GM23338 (cell line): ENCODE measurements at regions not wholly inside any gene's neighbourhood (a gene's known extent, or its start where the extent isn't known, plus 50 kb on each side); places are given as distances from the start of the nearest gene placed in this dataset.

Source experiments
- ATAC-seq: fragments of 200-7000 bp; cut with Tn5 transposase; 3 replicates; pipeline ENCODE4 v1.9.1; 2020
- DNase-seq: peaks from one replicate; pipeline ENCODE4 v3.0.0-alpha.2; 2015; ENCODE audit warnings: low spot score
- H2AFZ ChIP-seq: fragments of 200-600 bp; sonication (generic); 2 replicates; pipeline ENCODE4 v1.8.0; 2016; ENCODE audit warnings: antibody characterized with exemption, mild to moderate bottlenecking, moderate library complexity
- H3F3A ChIP-seq: fragments of 200-600 bp; sonication (generic); replicated peaks from 2 replicates; pipeline ENCODE4 v1.8.0; 2017; ENCODE audit warnings: antibody characterized with exemption, mixed run types, low read depth
- H3K27ac ChIP-seq: fragments of 200-600 bp; sonication (generic); 2 replicates; pipeline ENCODE4 v1.6.1; 2016; ENCODE audit warnings: low read depth
- H3K27me3 ChIP-seq: fragments of 200-600 bp; sonication (generic); 2 replicates; pipeline ENCODE4 v1.8.0; 2016; ENCODE audit warnings: mild to moderate bottlenecking, mixed run types, moderate library complexity; ENCODE audit not compliant: insufficient read depth
- H3K36me3 ChIP-seq: fragments of 200-600 bp; sonication (generic); 2 replicates; pipeline ENCODE4 v1.8.0; 2016; ENCODE audit warnings: mild to moderate bottlenecking; ENCODE audit not compliant: insufficient read depth
- H3K4me1 ChIP-seq: fragments of 200-600 bp; sonication (generic); 2 replicates; pipeline ENCODE4 v1.8.0; 2016; ENCODE audit warnings: mild to moderate bottlenecking, moderate library complexity; ENCODE audit not compliant: insufficient read depth
- H3K4me2 ChIP-seq: fragments of 200-600 bp; sonication (generic); 2 replicates; pipeline ENCODE4 v1.7.1; 2017; ENCODE audit warnings: mixed run types
- H3K4me3 ChIP-seq: fragments of 200-600 bp; sonication (generic); 2 replicates; pipeline ENCODE4 v1.6.1; 2016; ENCODE audit warnings: mixed run types
- H3K79me2 ChIP-seq: fragments of 200-600 bp; sonication (generic); replicated peaks from 2 replicates; pipeline ENCODE4 v1.8.0; 2017; ENCODE audit warnings: mild to moderate bottlenecking; ENCODE audit not compliant: insufficient read depth
- H3K9me2 ChIP-seq: fragments of 200-600 bp; sonication (generic); 2 replicates; pipeline ENCODE4 v1.8.0; 2017; ENCODE audit not compliant: insufficient read depth
- H4K20me1 ChIP-seq: fragments of 200-600 bp; sonication (generic); replicated peaks from 2 replicates; pipeline ENCODE4 v1.8.0; 2017; ENCODE audit warnings: mild to moderate bottlenecking; ENCODE audit not compliant: insufficient read depth
- H3K27ac Mint-ChIP-seq: 2 replicates; pipeline ENCODE4 v1.8.0; 2020; ENCODE audit warnings: inconsistent platforms, mild to moderate bottlenecking, moderate library complexity, mixed read lengths
- H3K27me3 Mint-ChIP-seq: 3 replicates; pipeline ENCODE4 v1.8.0; 2022; ENCODE audit warnings: low read depth, mild to moderate bottlenecking, moderate library complexity, mixed read lengths, inconsistent platforms; ENCODE audit not compliant: insufficient read depth, poor library complexity
- H3K36me3 Mint-ChIP-seq: 3 replicates; pipeline ENCODE4 v1.8.0; 2021; ENCODE audit warnings: low read depth, mild to moderate bottlenecking, inconsistent platforms, moderate library complexity, mixed read lengths
- H3K4me1 Mint-ChIP-seq: 3 replicates; pipeline ENCODE4 v1.8.0; 2020; ENCODE audit warnings: mild to moderate bottlenecking, inconsistent platforms, mixed read lengths
- H3K4me3 Mint-ChIP-seq: 3 replicates; pipeline ENCODE4 v1.8.0; 2021; ENCODE audit warnings: moderate library complexity, mild to moderate bottlenecking, inconsistent platforms, mixed read lengths
- H3K9me3 Mint-ChIP-seq: 3 replicates; pipeline ENCODE4 v1.8.0; 2020; ENCODE audit warnings: moderate library complexity, mild to moderate bottlenecking, inconsistent platforms, mixed read lengths
- CREB1 ChIP-seq: fragments of 250-450 bp; sonication (Bioruptor Pico); IDR thresholded peaks from 2 replicates; pipeline ENCODE4 v1.5.0; 2020; ENCODE audit warnings: low read depth, mild to moderate bottlenecking, moderate library complexity
- CTCF ChIP-seq, 2 experiments: fragments of 200-600 bp in 1 of 2; sonication (generic) in 1 of 2; conservative IDR thresholded peaks; 2 replicates each; pipeline versions ENCODE4 v1.5.1 to v1.6.1; 2016 to 2017; ENCODE audit warnings: antibody characterized with exemption in 2 of 2, low read depth in 2 of 2, mild to moderate bottlenecking in 2 of 2, moderate library complexity in 1 of 2
- EZH2 ChIP-seq: fragments of 200-600 bp; sonication (generic); IDR thresholded peaks from one replicate; pipeline ENCODE4 v1.8.0; 2017; ENCODE audit warnings: antibody characterized with exemption, mild to moderate bottlenecking, low read depth; ENCODE audit not compliant: unreplicated experiment
- EZH2phosphoT487 ChIP-seq: fragments of 200-600 bp; sonication (generic); IDR thresholded peaks from one replicate; pipeline ENCODE4 v1.8.1; 2018; ENCODE audit warnings: antibody characterized with exemption; ENCODE audit not compliant: unreplicated experiment
- JUNB ChIP-seq: IDR thresholded peaks from one replicate; pipeline ENCODE4 v1.6.1; 2016; ENCODE audit warnings: antibody characterized with exemption; ENCODE audit not compliant: unreplicated experiment
- POLR2AphosphoS5 ChIP-seq: IDR thresholded peaks from 2 replicates; pipeline ENCODE4 v1.6.1; 2016; ENCODE audit warnings: antibody characterized with exemption, low read depth
- REST ChIP-seq: IDR thresholded peaks from one replicate; pipeline ENCODE4 v1.6.1; 2018; ENCODE audit warnings: antibody characterized with exemption; ENCODE audit not compliant: unreplicated experiment
- STAT1 ChIP-seq: IDR thresholded peaks from one replicate; pipeline ENCODE4 v1.6.1; 2016; ENCODE audit warnings: antibody characterized with exemption; ENCODE audit not compliant: unreplicated experiment
- TF ChIP-seq, protein P1 (sequence below): IDR thresholded peaks from 2 replicates; pipeline ENCODE4 v1.6.1; 2016; ENCODE audit warnings: antibody characterized with exemption
- TF ChIP-seq, protein P2 (sequence below): fragments of 250-450 bp; sonication (Bioruptor Pico); IDR thresholded peaks from 2 replicates; pipeline ENCODE4 v1.5.0; 2020; ENCODE audit warnings: mild to moderate bottlenecking, moderate library complexity

GRCh38 chr4:4672402-4672801 lies 130.6 kb upstream of the STX18 start:
- no peak for DNase-seq
- peak overlapping the region; percentile 69; the same call in 1 of the 2 replicates for H3K4me2 ChIP-seq
- no peak for ATAC-seq

More at GRCh38 chr4:4672402-4672801, 130.6 kb upstream of the STX18 start:
- Histone ChIP-seq H3K4me3 (no peak overlapping the region), H3K27ac (no peak overlapping the region), H3K4me1 (peaks cover 27% of the 10 kb centered on the region), H3K9me2 (no peaks in the 10 kb centered on the region), H3F3A (peaks cover 10% of the 10 kb centered on the region; the same call in 1 of the 2 replicates), H3K79me2 (no peaks in the 10 kb centered on the region), H2AFZ (no peak overlapping the region), H3K36me3 (no peaks in the 10 kb centered on the region), H3K27me3 (0 out of 2 replicates have a peak, but pooled peaks cover 2% of the 10 kb centered on the region), H4K20me1 (no peaks in the 10 kb centered on the region; the same call in 1 of the 2 replicates)
- Mint-ChIP-seq H3K4me1 (peaks cover 46% of the 10 kb centered on the region), H3K27me3 (peaks cover 12% of the 10 kb centered on the region), H3K27ac (no peak overlapping the region), H3K36me3 (no peaks in the 10 kb centered on the region; the same call in 2 of the 3 replicates), H3K4me3 (no peak overlapping the region), H3K9me3 (no peaks in the 10 kb centered on the region; the same call in 2 of the 3 replicates)
- no peak for TF ChIP-seq EZH2
- no peak for TF ChIP-seq POLR2AphosphoS5
- TF ChIP-seq, protein P1, sequence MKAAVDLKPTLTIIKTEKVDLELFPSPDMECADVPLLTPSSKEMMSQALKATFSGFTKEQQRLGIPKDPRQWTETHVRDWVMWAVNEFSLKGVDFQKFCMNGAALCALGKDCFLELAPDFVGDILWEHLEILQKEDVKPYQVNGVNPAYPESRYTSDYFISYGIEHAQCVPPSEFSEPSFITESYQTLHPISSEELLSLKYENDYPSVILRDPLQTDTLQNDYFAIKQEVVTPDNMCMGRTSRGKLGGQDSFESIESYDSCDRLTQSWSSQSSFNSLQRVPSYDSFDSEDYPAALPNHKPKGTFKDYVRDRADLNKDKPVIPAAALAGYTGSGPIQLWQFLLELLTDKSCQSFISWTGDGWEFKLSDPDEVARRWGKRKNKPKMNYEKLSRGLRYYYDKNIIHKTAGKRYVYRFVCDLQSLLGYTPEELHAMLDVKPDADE = no peak
- TF ChIP-seq, protein P2, sequence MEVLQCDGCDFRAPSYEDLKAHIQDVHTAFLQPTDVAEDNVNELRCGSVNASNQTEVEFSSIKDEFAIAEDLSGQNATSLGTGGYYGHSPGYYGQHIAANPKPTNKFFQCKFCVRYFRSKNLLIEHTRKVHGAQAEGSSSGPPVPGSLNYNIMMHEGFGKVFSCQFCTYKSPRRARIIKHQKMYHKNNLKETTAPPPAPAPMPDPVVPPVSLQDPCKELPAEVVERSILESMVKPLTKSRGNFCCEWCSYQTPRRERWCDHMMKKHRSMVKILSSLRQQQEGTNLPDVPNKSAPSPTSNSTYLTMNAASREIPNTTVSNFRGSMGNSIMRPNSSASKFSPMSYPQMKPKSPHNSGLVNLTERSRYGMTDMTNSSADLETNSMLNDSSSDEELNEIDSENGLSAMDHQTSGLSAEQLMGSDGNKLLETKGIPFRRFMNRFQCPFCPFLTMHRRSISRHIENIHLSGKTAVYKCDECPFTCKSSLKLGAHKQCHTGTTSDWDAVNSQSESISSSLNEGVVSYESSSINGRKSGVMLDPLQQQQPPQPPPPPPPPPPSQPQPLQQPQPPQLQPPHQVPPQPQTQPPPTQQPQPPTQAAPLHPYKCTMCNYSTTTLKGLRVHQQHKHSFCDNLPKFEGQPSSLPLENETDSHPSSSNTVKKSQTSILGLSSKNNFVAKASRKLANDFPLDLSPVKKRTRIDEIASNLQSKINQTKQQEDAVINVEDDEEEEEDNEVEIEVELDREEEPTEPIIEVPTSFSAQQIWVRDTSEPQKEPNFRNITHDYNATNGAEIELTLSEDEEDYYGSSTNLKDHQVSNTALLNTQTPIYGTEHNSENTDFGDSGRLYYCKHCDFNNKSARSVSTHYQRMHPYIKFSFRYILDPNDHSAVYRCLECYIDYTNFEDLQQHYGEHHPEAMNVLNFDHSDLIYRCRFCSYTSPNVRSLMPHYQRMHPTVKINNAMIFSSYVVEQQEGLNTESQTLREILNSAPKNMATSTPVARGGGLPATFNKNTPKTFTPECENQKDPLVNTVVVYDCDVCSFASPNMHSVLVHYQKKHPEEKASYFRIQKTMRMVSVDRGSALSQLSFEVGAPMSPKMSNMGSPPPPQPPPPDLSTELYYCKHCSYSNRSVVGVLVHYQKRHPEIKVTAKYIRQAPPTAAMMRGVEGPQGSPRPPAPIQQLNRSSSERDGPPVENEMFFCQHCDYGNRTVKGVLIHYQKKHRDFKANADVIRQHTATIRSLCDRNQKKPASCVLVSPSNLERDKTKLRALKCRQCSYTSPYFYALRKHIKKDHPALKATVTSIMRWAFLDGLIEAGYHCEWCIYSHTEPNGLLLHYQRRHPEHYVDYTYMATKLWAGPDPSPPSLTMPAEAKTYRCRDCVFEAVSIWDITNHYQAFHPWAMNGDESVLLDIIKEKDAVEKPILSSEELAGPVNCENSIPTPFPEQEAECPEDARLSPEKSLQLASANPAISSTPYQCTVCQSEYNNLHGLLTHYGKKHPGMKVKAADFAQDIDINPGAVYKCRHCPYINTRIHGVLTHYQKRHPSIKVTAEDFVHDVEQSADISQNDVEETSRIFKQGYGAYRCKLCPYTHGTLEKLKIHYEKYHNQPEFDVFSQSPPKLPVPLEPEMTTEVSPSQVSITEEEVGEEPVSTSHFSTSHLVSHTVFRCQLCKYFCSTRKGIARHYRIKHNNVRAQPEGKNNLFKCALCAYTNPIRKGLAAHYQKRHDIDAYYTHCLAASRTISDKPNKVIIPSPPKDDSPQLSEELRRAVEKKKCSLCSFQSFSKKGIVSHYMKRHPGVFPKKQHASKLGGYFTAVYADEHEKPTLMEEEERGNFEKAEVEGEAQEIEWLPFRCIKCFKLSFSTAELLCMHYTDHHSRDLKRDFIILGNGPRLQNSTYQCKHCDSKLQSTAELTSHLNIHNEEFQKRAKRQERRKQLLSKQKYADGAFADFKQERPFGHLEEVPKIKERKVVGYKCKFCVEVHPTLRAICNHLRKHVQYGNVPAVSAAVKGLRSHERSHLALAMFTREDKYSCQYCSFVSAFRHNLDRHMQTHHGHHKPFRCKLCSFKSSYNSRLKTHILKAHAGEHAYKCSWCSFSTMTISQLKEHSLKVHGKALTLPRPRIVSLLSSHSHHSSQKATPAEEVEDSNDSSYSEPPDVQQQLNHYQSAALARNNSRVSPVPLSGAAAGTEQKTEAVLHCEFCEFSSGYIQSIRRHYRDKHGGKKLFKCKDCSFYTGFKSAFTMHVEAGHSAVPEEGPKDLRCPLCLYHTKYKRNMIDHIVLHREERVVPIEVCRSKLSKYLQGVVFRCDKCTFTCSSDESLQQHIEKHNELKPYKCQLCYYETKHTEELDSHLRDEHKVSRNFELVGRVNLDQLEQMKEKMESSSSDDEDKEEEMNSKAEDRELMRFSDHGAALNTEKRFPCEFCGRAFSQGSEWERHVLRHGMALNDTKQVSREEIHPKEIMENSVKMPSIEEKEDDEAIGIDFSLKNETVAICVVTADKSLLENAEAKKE = no peak
- TF ChIP-seq CTCF (conservative IDR thresholded peaks at IDR 0.05; ENCODE audit: low read depth in 2 of 2) = no peak
- TF ChIP-seq REST = no peak
- no peak for TF ChIP-seq STAT1
- TF ChIP-seq CREB1 (CRISPR knock-in tag) = no peak
- TF ChIP-seq JUNB = no peak
- no peak for TF ChIP-seq EZH2phosphoT487
